ENCODE measurements at regions not wholly inside any gene's neighbourhood (a gene's known extent, or its start where the extent isn't known, plus 50 kb on each side); places are given as distances from the start of the nearest gene placed in this dataset.

- H3K27me3 Mint-ChIP-seq, result peaks cover 0 to 2% of the 10 kb centered on the region in 2 donors
- DNase-seq (ENCODE audit: low spot score) (no peak), ATAC-seq (no peak)
- H3K36me3 Mint-ChIP-seq, result no peaks in the 10 kb centered on the region
- no peak overlapping the region for H3K4me3 Mint-ChIP-seq
- no peak overlapping the region for H3K27ac Mint-ChIP-seq
- peaks cover 0 to 4% of the 10 kb centered on the region in 2 donors for H3K4me1 Mint-ChIP-seq (ENCODE audit: low read depth in 2 of 2)
- H3K9me3 Mint-ChIP-seq, result peaks cover 11% of the 10 kb centered on the region
Observed at GRCh38 chr4:14265651-14266050, 638.1 kb upstream of the BOD1L1 start.

GRCh38 chr4:14267373-14268060, 640.0 kb upstream of the BOD1L1 start:
- Mint-ChIP-seq H3K27ac (no peak overlapping the region), H3K4me1 (ENCODE audit: low read depth in 2 of 2) (peaks cover 0 to 4% of the 10 kb centered on the region in 2 donors), H3K9me3 (peaks cover 9% of the 10 kb centered on the region), H3K36me3 (no peaks in the 10 kb centered on the region), H3K27me3 (peaks cover 0 to 2% of the 10 kb centered on the region in 2 donors), H3K4me3 (no peak overlapping the region)
- no peak for DNase-seq (ENCODE audit: low spot score)
- no peak for ATAC-seq

GRCh38 chr4:14269824-14270223, 642.3 kb upstream of the BOD1L1 start:
- Mint-ChIP-seq H3K4me1 (ENCODE audit: low read depth in 2 of 2) (peaks cover 0 to 4% of the 10 kb centered on the region in 2 donors), H3K36me3 (no peaks in the 10 kb centered on the region), H3K27me3 (peaks cover 0 to 2% of the 10 kb centered on the region in 2 donors), H3K27ac (no peak overlapping the region), H3K4me3 (no peak overlapping the region), H3K9me3 (peaks cover 9% of the 10 kb centered on the region)
- DNase-seq (ENCODE audit: low spot score) (no peak), ATAC-seq (no peak)

- Mint-ChIP-seq H3K4me3 (no peak overlapping the region), H3K4me1 (ENCODE audit: low read depth in 2 of 2) (peaks cover 0 to 4% of the 10 kb centered on the region in 2 donors), H3K27ac (no peak overlapping the region), H3K27me3 (no peaks in the 10 kb centered on the region), H3K36me3 (no peaks in the 10 kb centered on the region), H3K9me3 (peaks cover 5% of the 10 kb centered on the region)
- ATAC-seq, result no peak
- no peak for DNase-seq (ENCODE audit: low spot score)
Observed at GRCh38 chr4:14272206-14272605, 644.7 kb upstream of the BOD1L1 start.

GRCh38 chr4:14277505-14277904, 650.0 kb upstream of the BOD1L1 start:
- no peak overlapping the region for H3K4me3 Mint-ChIP-seq
- no peak overlapping the region for H3K27ac Mint-ChIP-seq
- no peak for DNase-seq (ENCODE audit: low spot score)
- H3K9me3 Mint-ChIP-seq, result peaks cover 5% of the 10 kb centered on the region
- H3K4me1 Mint-ChIP-seq (ENCODE audit: low read depth in 2 of 2), result no peaks in the 10 kb centered on the region
- H3K36me3 Mint-ChIP-seq, result no peaks in the 10 kb centered on the region
- ATAC-seq, result no peak
- H3K27me3 Mint-ChIP-seq, result no peaks in the 10 kb centered on the region

GRCh38 chr4:14280567-14280966, 653.0 kb upstream of the BOD1L1 start:
- Mint-ChIP-seq H3K27ac (no peak overlapping the region), H3K4me3 (no peak overlapping the region), H3K36me3 (no peaks in the 10 kb centered on the region), H3K4me1 (ENCODE audit: low read depth in 2 of 2) (no peaks in the 10 kb centered on the region), H3K9me3 (peaks cover 5% of the 10 kb centered on the region), H3K27me3 (no peaks in the 10 kb centered on the region)
- no peak for ATAC-seq
- DNase-seq (ENCODE audit: low spot score), result no peak

GRCh38 chr4:14284578-14284977, 657.1 kb upstream of the BOD1L1 start:
- no peak overlapping the region for H3K27ac Mint-ChIP-seq
- no peak overlapping the region for H3K4me3 Mint-ChIP-seq
- peaks cover 12% of the 10 kb centered on the region for H3K9me3 Mint-ChIP-seq
- H3K27me3 Mint-ChIP-seq, result no peaks in the 10 kb centered on the region
- DNase-seq (ENCODE audit: low spot score), result no peak
- no peaks in the 10 kb centered on the region for H3K4me1 Mint-ChIP-seq (ENCODE audit: low read depth in 2 of 2)
- ATAC-seq, result no peak
- H3K36me3 Mint-ChIP-seq, result no peaks in the 10 kb centered on the region

- Mint-ChIP-seq H3K4me3 (no peak overlapping the region), H3K36me3 (no peaks in the 10 kb centered on the region), H3K27me3 (no peaks in the 10 kb centered on the region), H3K4me1 (ENCODE audit: low read depth in 2 of 2) (no peaks in the 10 kb centered on the region), H3K27ac (no peak overlapping the region), H3K9me3 (peaks cover 12% of the 10 kb centered on the region)
- DNase-seq (ENCODE audit: low spot score), result no peak
- ATAC-seq, result no peak
Observed at GRCh38 chr4:14289708-14290107, 662.2 kb upstream of the BOD1L1 start.

GRCh38 chr4:14293582-14293981, 666.1 kb upstream of the BOD1L1 start:
- no peak for DNase-seq (ENCODE audit: low spot score)
- Mint-ChIP-seq H3K36me3 (peaks cover 7% of the 10 kb centered on the region), H3K27ac (no peak overlapping the region), H3K4me3 (no peak overlapping the region), H3K9me3 (peaks cover 15% of the 10 kb centered on the region), H3K4me1 (ENCODE audit: low read depth in 2 of 2) (no peaks in the 10 kb centered on the region), H3K27me3 (no peaks in the 10 kb centered on the region)
- ATAC-seq, result no peak

- H3K4me3 Mint-ChIP-seq, result no peak overlapping the region
- ATAC-seq (no peak), DNase-seq (ENCODE audit: low spot score) (no peak)
- peaks cover 10% of the 10 kb centered on the region for H3K9me3 Mint-ChIP-seq
- peaks cover 7% of the 10 kb centered on the region for H3K36me3 Mint-ChIP-seq
- no peak overlapping the region for H3K27ac Mint-ChIP-seq
- no peaks in the 10 kb centered on the region for H3K27me3 Mint-ChIP-seq
- no peaks in the 10 kb centered on the region for H3K4me1 Mint-ChIP-seq (ENCODE audit: low read depth in 2 of 2)
Observed at GRCh38 chr4:14294611-14295010, 667.1 kb upstream of the BOD1L1 start.

GRCh38 chr4:14299166-14299565, 671.6 kb upstream of the BOD1L1 start:
- Mint-ChIP-seq H3K4me1 (ENCODE audit: low read depth in 2 of 2) (no peaks in the 10 kb centered on the region), H3K36me3 (peaks cover 7% of the 10 kb centered on the region), H3K27me3 (no peaks in the 10 kb centered on the region), H3K27ac (no peak overlapping the region), H3K9me3 (peaks cover 18% of the 10 kb centered on the region), H3K4me3 (no peak overlapping the region)
- DNase-seq (ENCODE audit: low spot score) (no peak), ATAC-seq (no peak)

GRCh38 chr4:14302021-14302420, 674.5 kb upstream of the BOD1L1 start:
- Mint-ChIP-seq H3K9me3 (peaks cover 17% of the 10 kb centered on the region), H3K27ac (no peak overlapping the region), H3K27me3 (peaks cover 0 to 2% of the 10 kb centered on the region in 2 donors), H3K4me1 (ENCODE audit: low read depth in 2 of 2) (no peaks in the 10 kb centered on the region), H3K4me3 (no peak overlapping the region), H3K36me3 (peaks cover 5% of the 10 kb centered on the region)
- no peak for ATAC-seq
- DNase-seq (ENCODE audit: low spot score), result no peak

GRCh38 chr4:14303856-14304255, 676.3 kb upstream of the BOD1L1 start:
- peaks cover 18% of the 10 kb centered on the region for H3K9me3 Mint-ChIP-seq
- no peak overlapping the region for H3K4me3 Mint-ChIP-seq

GRCh38 chr4:14308229-14308651, 680.7 kb upstream of the BOD1L1 start:
- no peaks in the 10 kb centered on the region for H3K4me1 Mint-ChIP-seq (ENCODE audit: low read depth in 2 of 2)
- H3K36me3 Mint-ChIP-seq, result peaks cover 5% of the 10 kb centered on the region
- DNase-seq (ENCODE audit: low spot score) (no peak), ATAC-seq (no peak)
- peaks cover 0 to 2% of the 10 kb centered on the region in 2 donors for H3K27me3 Mint-ChIP-seq
- no peak overlapping the region for H3K27ac Mint-ChIP-seq
- H3K9me3 Mint-ChIP-seq, result peaks cover 16% of the 10 kb centered on the region
- no peak overlapping the region for H3K4me3 Mint-ChIP-seq

More at GRCh38 chr4:14303856-14304255, 676.3 kb upstream of the BOD1L1 start:
- peaks cover 0 to 2% of the 10 kb centered on the region in 2 donors for H3K27me3 Mint-ChIP-seq
- H3K27ac Mint-ChIP-seq, result no peak overlapping the region
- DNase-seq (ENCODE audit: low spot score), result no peak
- no peaks in the 10 kb centered on the region for H3K4me1 Mint-ChIP-seq (ENCODE audit: low read depth in 2 of 2)
- peaks cover 5% of the 10 kb centered on the region for H3K36me3 Mint-ChIP-seq
- ATAC-seq, result no peak

GRCh38 chr4:14309431-14309830, 681.9 kb upstream of the BOD1L1 start:
- Mint-ChIP-seq H3K27me3 (peaks cover 0 to 2% of the 10 kb centered on the region in 2 donors), H3K4me1 (ENCODE audit: low read depth in 2 of 2) (no peaks in the 10 kb centered on the region), H3K27ac (no peak overlapping the region), H3K36me3 (peaks cover 5% of the 10 kb centered on the region), H3K9me3 (peaks cover 14% of the 10 kb centered on the region), H3K4me3 (no peak overlapping the region)
- ATAC-seq (no peak), DNase-seq (ENCODE audit: low spot score) (no peak)
